ENCODE measurements at regions not wholly inside any gene's neighbourhood (a gene's known extent, or its start where the extent isn't known, plus 50 kb on each side); places are given as distances from the start of the nearest gene placed in this dataset.

- DNase-seq (ENCODE audit: low read depth in 2 of 3, low spot score in 2 of 3) = no peak
These were observed 111.9 kb upstream of the CALN1 start for GRCh38 chr7:72524037-72524436.

GRCh38 chr7:72504061-72504706, 92.0 kb upstream of the CALN1 start:
- DNase-seq (ENCODE audit: low read depth in 2 of 3, low spot score in 2 of 3) = no peak

- no peak for DNase-seq (ENCODE audit: low read depth in 2 of 3, low spot score in 2 of 3)
These were observed 91.5 kb upstream of the CALN1 start for GRCh38 chr7:72503644-72504043.

- no peak for DNase-seq (ENCODE audit: low read depth in 2 of 3, low spot score in 2 of 3)
These were observed 82.7 kb upstream of the CALN1 start for GRCh38 chr7:72494807-72495206.

- DNase-seq (ENCODE audit: low read depth in 2 of 3, low spot score in 2 of 3) = peak in 2 of 3 experiments; percentile 24 to 37
These were observed 81.9 kb upstream of the CALN1 start for GRCh38 chr7:72493850-72494661.

- DNase-seq (ENCODE audit: low read depth in 2 of 3, low spot score in 2 of 3) = no peak
These were observed 80.4 kb upstream of the CALN1 start for GRCh38 chr7:72492461-72493065.

- no peak for DNase-seq (ENCODE audit: low read depth in 2 of 3, low spot score in 2 of 3)
These were observed 78.2 kb upstream of the CALN1 start for GRCh38 chr7:72490301-72490700.

- no peak for DNase-seq (ENCODE audit: low read depth in 2 of 3, low spot score in 2 of 3)
These were observed 69.8 kb upstream of the CALN1 start for GRCh38 chr7:72481934-72482333.

- no peak for DNase-seq (ENCODE audit: low read depth in 2 of 3, low spot score in 2 of 3)
These were observed 64.6 kb upstream of the CALN1 start for GRCh38 chr7:72476608-72477305.

GRCh38 chr7:72467237-72467636, 55.1 kb upstream of the CALN1 start:
- no peak for DNase-seq (ENCODE audit: low read depth in 2 of 3, low spot score in 2 of 3)

- DNase-seq (ENCODE audit: low read depth in 2 of 3, low spot score in 2 of 3) = no peak
These were observed 54.7 kb upstream of the CALN1 start for GRCh38 chr7:72466797-72467196.

- DNase-seq (ENCODE audit: low read depth in 2 of 3, low spot score in 2 of 3) = no peak
These were observed 53.4 kb upstream of the CALN1 start for GRCh38 chr7:72465521-72465920.

GRCh38 chr7:72462311-72462710, 50.2 kb upstream of the CALN1 start:
- DNase-seq (ENCODE audit: low read depth in 2 of 3, low spot score in 2 of 3) = no peak
